Neural cell (in vitro differentiated cells): ENCODE measurements at regions not wholly inside any gene's neighbourhood (a gene's known extent, or its start where the extent isn't known, plus 50 kb on each side); places are given as distances from the start of the nearest gene placed in this dataset.

ENCODE experiments used
- H2AFZ ChIP-seq: fragments of 200-600, 300-800 bp; sonication (generic), shearing (Covaris generic); 2 replicates; pipeline ENCODE4 v1.6.0; 2014; ENCODE audit warnings: low read depth, mild to moderate bottlenecking, antibody characterized with exemption, low read length, moderate library complexity
- H3F3A ChIP-seq: fragments of 200-600 bp; shearing (Covaris generic); 2 replicates; pipeline ENCODE4 v1.6.1; 2016; ENCODE audit warnings: mild to moderate bottlenecking, moderate library complexity, mixed read lengths, antibody characterized with exemption, low read length; ENCODE audit not compliant: insufficient read depth, poor library complexity, severe bottlenecking
- H3K27ac ChIP-seq: fragments of 200-600, 300-800 bp; sonication (generic), shearing (Covaris generic); 2 replicates; pipeline ENCODE4 v1.5.1; 2014; ENCODE audit warnings: mild to moderate bottlenecking, low read length, moderate library complexity
- H3K27me3 ChIP-seq: fragments of 300-800, 200-600 bp; sonication (generic), shearing (Covaris generic); 2 replicates; pipeline ENCODE4 v1.6.0; 2014; ENCODE audit warnings: mild to moderate bottlenecking, low read depth, low read length, moderate library complexity; ENCODE audit not compliant: insufficient read depth
- H3K36me3 ChIP-seq: fragments of 300-800, 200-600 bp; sonication (generic), shearing (Covaris generic); 2 replicates; pipeline ENCODE4 v1.5.1; 2014; ENCODE audit warnings: mild to moderate bottlenecking, antibody characterized with exemption, low read length, moderate library complexity; ENCODE audit not compliant: insufficient read depth
- H3K4me2 ChIP-seq: fragments of 300-800, 200-600 bp; sonication (generic), shearing (Covaris generic); 2 replicates; pipeline ENCODE4 v1.6.0; 2014; ENCODE audit warnings: mild to moderate bottlenecking, low read length
- H3K4me3 ChIP-seq: fragments of 300-800, 200-600 bp; sonication (generic), shearing (Covaris generic); 2 replicates; pipeline ENCODE4 v1.5.1; 2014; ENCODE audit warnings: mild to moderate bottlenecking, low read length, moderate library complexity
- H3K79me2 ChIP-seq: fragments of 200-600 bp; shearing (Covaris generic); replicated peaks from 2 replicates; pipeline ENCODE4 v1.6.0; 2014; ENCODE audit warnings: mild to moderate bottlenecking, low read length, moderate library complexity; ENCODE audit not compliant: insufficient read depth
- H3K9ac ChIP-seq: fragments of 300-800, 200-600 bp; sonication (generic), shearing (Covaris generic); 2 replicates; pipeline ENCODE4 v1.6.1; 2016; ENCODE audit warnings: mild to moderate bottlenecking, low read length, mixed read lengths
- H3K9me2 ChIP-seq: fragments of 200-600 bp; shearing (Covaris generic); 2 replicates; pipeline ENCODE4 v1.6.1; 2016; ENCODE audit warnings: mild to moderate bottlenecking, low read length, mixed read lengths; ENCODE audit not compliant: insufficient read depth
- H3K9me3 ChIP-seq: fragments of 200-600, 300-800 bp; sonication (generic), shearing (Covaris generic); 2 replicates; pipeline ENCODE4 v1.6.1; 2016; ENCODE audit warnings: mild to moderate bottlenecking, mixed run types, low read length, moderate library complexity, mixed read lengths
- H4K20me1 ChIP-seq: fragments of 200-600 bp; shearing (Covaris generic); 2 replicates; pipeline ENCODE4 v1.6.1; 2016; ENCODE audit warnings: mild to moderate bottlenecking, mixed run types; ENCODE audit not compliant: insufficient read depth
- CTCF ChIP-seq: fragments of 450-650 bp; IDR thresholded peaks from 2 replicates; pipeline ENCODE4 v1.5.1; 2014; ENCODE audit warnings: antibody characterized with exemption, mild to moderate bottlenecking, moderate library complexity; ENCODE audit not compliant: poor library complexity, severe bottlenecking
- EP300 ChIP-seq: fragments of 450-650 bp; conservative IDR thresholded peaks from 2 replicates; pipeline ENCODE4 v1.6.1; 2014; ENCODE audit warnings: antibody characterized with exemption, mild to moderate bottlenecking, moderate library complexity; ENCODE audit not compliant: poor library complexity, severe bottlenecking
- MXI1 ChIP-seq: fragments of 450-650 bp; conservative IDR thresholded peaks from 2 replicates; pipeline ENCODE4 v1.6.1; 2014; ENCODE audit warnings: antibody characterized with exemption, mild to moderate bottlenecking; ENCODE audit not compliant: poor library complexity, severe bottlenecking
- POLR2AphosphoS5 ChIP-seq: IDR thresholded peaks from 2 replicates; pipeline ENCODE4 v1.6.1; 2012
- SMC3 ChIP-seq: fragments of 450-650 bp; conservative IDR thresholded peaks from 2 replicates; pipeline ENCODE4 v1.6.1; 2014; ENCODE audit warnings: antibody characterized with exemption, mild to moderate bottlenecking, moderate library complexity; ENCODE audit not compliant: poor library complexity
- TF ChIP-seq, protein P1 (sequence below): IDR thresholded peaks from 2 replicates; pipeline ENCODE4 v1.6.1; 2012; ENCODE audit warnings: borderline replicate concordance

- H3K9me2 ChIP-seq = no peaks in the 10 kb centered on the region
- H3K36me3 ChIP-seq = no peaks in the 10 kb centered on the region
- no peak overlapping the region for H3K27ac ChIP-seq
- TF ChIP-seq MXI1 = no peak
- no peak for TF ChIP-seq SMC3
- TF ChIP-seq POLR2AphosphoS5 = no peak
- TF ChIP-seq, protein P1, sequence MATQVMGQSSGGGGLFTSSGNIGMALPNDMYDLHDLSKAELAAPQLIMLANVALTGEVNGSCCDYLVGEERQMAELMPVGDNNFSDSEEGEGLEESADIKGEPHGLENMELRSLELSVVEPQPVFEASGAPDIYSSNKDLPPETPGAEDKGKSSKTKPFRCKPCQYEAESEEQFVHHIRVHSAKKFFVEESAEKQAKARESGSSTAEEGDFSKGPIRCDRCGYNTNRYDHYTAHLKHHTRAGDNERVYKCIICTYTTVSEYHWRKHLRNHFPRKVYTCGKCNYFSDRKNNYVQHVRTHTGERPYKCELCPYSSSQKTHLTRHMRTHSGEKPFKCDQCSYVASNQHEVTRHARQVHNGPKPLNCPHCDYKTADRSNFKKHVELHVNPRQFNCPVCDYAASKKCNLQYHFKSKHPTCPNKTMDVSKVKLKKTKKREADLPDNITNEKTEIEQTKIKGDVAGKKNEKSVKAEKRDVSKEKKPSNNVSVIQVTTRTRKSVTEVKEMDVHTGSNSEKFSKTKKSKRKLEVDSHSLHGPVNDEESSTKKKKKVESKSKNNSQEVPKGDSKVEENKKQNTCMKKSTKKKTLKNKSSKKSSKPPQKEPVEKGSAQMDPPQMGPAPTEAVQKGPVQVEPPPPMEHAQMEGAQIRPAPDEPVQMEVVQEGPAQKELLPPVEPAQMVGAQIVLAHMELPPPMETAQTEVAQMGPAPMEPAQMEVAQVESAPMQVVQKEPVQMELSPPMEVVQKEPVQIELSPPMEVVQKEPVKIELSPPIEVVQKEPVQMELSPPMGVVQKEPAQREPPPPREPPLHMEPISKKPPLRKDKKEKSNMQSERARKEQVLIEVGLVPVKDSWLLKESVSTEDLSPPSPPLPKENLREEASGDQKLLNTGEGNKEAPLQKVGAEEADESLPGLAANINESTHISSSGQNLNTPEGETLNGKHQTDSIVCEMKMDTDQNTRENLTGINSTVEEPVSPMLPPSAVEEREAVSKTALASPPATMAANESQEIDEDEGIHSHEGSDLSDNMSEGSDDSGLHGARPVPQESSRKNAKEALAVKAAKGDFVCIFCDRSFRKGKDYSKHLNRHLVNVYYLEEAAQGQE = no peak
- H2AFZ ChIP-seq = no peak overlapping the region
- no peak overlapping the region for H3K4me2 ChIP-seq
- H3F3A ChIP-seq = no peaks in the 10 kb centered on the region
- H3K27me3 ChIP-seq = no peaks in the 10 kb centered on the region
- H3K9ac ChIP-seq = no peak overlapping the region
- H3K4me3 ChIP-seq = no peak overlapping the region
- H3K79me2 ChIP-seq = no peaks in the 10 kb centered on the region
- no peaks in the 10 kb centered on the region for H3K9me3 ChIP-seq
- no peaks in the 10 kb centered on the region for H4K20me1 ChIP-seq
Measured at GRCh38 chr10:84988011-84988410, 659.6 kb downstream of the CCSER2 start.

DNA sequence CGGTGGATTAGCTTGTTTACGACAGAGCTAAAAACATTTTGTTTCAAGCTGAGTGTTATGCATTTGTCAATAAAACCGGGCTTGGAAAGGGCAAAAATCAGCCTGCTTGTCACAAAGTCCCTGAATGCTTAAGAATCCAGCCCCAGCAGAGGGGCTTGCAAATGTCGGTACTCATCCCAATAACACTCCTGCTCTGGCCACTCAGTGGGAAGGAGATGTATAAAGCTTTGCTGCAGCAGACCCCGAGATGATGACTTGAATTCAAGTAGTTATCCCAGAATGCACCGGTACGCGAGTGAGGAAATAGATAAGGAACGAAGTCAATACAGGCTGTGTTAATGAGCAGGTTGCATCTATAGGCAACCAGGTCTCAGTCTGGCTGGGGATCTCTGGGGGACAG is 662.3 kb downstream of the CCSER2 start:
- Histone ChIP-seq H3K4me3 (no peak overlapping the region), H3K36me3 (no peaks in the 10 kb centered on the region), H3K9ac (no peak overlapping the region), H3K27me3 (no peaks in the 10 kb centered on the region), H3F3A (no peaks in the 10 kb centered on the region), H2AFZ (no peak overlapping the region), H4K20me1 (no peaks in the 10 kb centered on the region), H3K79me2 (no peaks in the 10 kb centered on the region), H3K9me2 (no peaks in the 10 kb centered on the region), H3K4me2 (no peak overlapping the region), H3K27ac (no peak overlapping the region), H3K9me3 (no peaks in the 10 kb centered on the region)
- TF ChIP-seq POLR2AphosphoS5 (no peak), EP300 (no peak), SMC3 (no peak), CTCF (no peak)
- TF ChIP-seq, protein P1 = no peak
